K562 (cell line): ENCODE measurements at regions not wholly inside any gene's neighbourhood (a gene's known extent, or its start where the extent isn't known, plus 50 kb on each side); places are given as distances from the start of the nearest gene placed in this dataset.

Source experiments
- ATAC-seq: fragments of 200-7000 bp; cut with Tn5 transposase; 3 replicates; pipeline ENCODE4 v1.9.1; 2020; ENCODE audit warnings: moderate library complexity
- BruUV-seq: library from RNA; stranded (reverse); fragments of 400-500 nt; replicated peaks from 2 replicates; lab custom pipeline; 2021; lab: Mats Ljungman, UMichigan
- CTCF ChIA-PET: fragments of 300-600 bp; formaldehyde crosslinking; extraction: SDS; loops from one replicate; lab custom pipeline; 2021; ENCODE audit warnings: low intra/inter-chr PET ratio; lab: Yijun Ruan, JAX
- POLR2A ChIA-PET: fragments of 300-600, 350-650 bp; sonication (Branson Sonifier 250); formaldehyde crosslinking; extraction: SDS; loops from one replicate; lab custom pipeline; 2021; ENCODE audit warnings: antibody characterized with exemption, inconsistent platforms; lab: Yijun Ruan, JAX
- DNase-seq, 4 experiments: peaks; one replicate each; pipeline versions ENCODE4 v3.0.0 to v3.0.0-alpha.2; 2011 to 2018; ENCODE audit warnings: low spot score in 3 of 4, mixed read lengths in 3 of 4; ENCODE audit errors: extremely low read depth in 1 of 4
- FAIRE-seq: peaks from 2 replicates; lab custom pipeline; 2011; peaks lifted over from hg19 to GRCh38; lab: Jason Lieb, UNC
- H2AFZ ChIP-seq: 2 replicates; pipeline ENCODE4 v1.6.0; 2011; ENCODE audit warnings: low read depth, low read length, control low read depth, inconsistent platforms
- H3K27ac ChIP-seq: fragments of 200-600 bp; 3 replicates; pipeline ENCODE4 v1.8.0; 2011; ENCODE audit warnings: low read depth, mild to moderate bottlenecking, control low read depth, inconsistent platforms, low read length, moderate library complexity, mixed read lengths; ENCODE audit errors: extremely low read depth
- H3K27me3 ChIP-seq, 2 experiments: fragments of 300-600 bp in 1 of 2; 2 replicates in 1 of 2; 3 replicates in 1 of 2; pipeline versions ENCODE4 v1.6.0 to v1.8.0; 2011; ENCODE audit warnings: inconsistent platforms in 2 of 2, low read length in 2 of 2, mild to moderate bottlenecking in 1 of 2, mixed read lengths in 1 of 2, moderate library complexity in 1 of 2; ENCODE audit not compliant: control insufficient read depth in 2 of 2, insufficient read depth in 2 of 2
- H3K36me3 ChIP-seq: fragments of 300-600 bp; 3 replicates; pipeline ENCODE4 v1.8.0; 2011; ENCODE audit warnings: mild to moderate bottlenecking, low read length, inconsistent platforms; ENCODE audit not compliant: control insufficient read depth, insufficient read depth
- H3K4me1 ChIP-seq, 2 experiments: fragments of 200-600 bp in 1 of 2; replicated peaks in 1 of 2; 2 replicates in 1 of 2; 3 replicates in 1 of 2; pipeline versions ENCODE4 v1.5.1 to v1.8.0; 2011; ENCODE audit warnings: inconsistent platforms in 2 of 2, low read length in 2 of 2, mild to moderate bottlenecking in 1 of 2, mixed read lengths in 1 of 2, moderate library complexity in 1 of 2; ENCODE audit not compliant: control insufficient read depth in 2 of 2, insufficient read depth in 2 of 2
- H3K4me2 ChIP-seq: 2 replicates; pipeline ENCODE4 v1.6.1; 2011; ENCODE audit warnings: low read length, control low read depth, inconsistent platforms, mixed read lengths; ENCODE audit not compliant: insufficient read depth
- H3K4me3 ChIP-seq: fragments of 200-600 bp; sonication (generic), shearing (Covaris generic); 2 replicates; pipeline ENCODE4 v1.5.1; 2016; ENCODE audit warnings: control low read depth, inconsistent platforms
- H3K79me2 ChIP-seq: fragments of 200-600 bp; 3 replicates; pipeline ENCODE4 v1.8.0; 2011; ENCODE audit warnings: low read length, inconsistent platforms; ENCODE audit not compliant: control insufficient read depth, insufficient read depth
- H3K9ac ChIP-seq, 2 experiments: 2 replicates each; pipeline versions ENCODE4 v1.6.0 to v1.6.1; 2011; ENCODE audit warnings: low read depth in 2 of 2, low read length in 2 of 2, control low read depth in 1 of 2, inconsistent platforms in 1 of 2, mild to moderate bottlenecking in 1 of 2, mixed read lengths in 1 of 2; ENCODE audit not compliant: insufficient read depth in 1 of 2
- H3K9me1 ChIP-seq: one replicate; pipeline ENCODE4 v1.6.0; 2011; ENCODE audit warnings: inconsistent platforms, mild to moderate bottlenecking, low read length, moderate library complexity; ENCODE audit not compliant: control insufficient read depth, insufficient read depth
- H3K9me3 ChIP-seq: replicated peaks from 2 replicates; pipeline ENCODE4 v1.5.1; 2011; ENCODE audit warnings: low read depth, low read length, inconsistent platforms; ENCODE audit not compliant: control insufficient read depth, insufficient read depth
- H4K20me1 ChIP-seq: replicated peaks from 2 replicates; pipeline ENCODE4 v1.6.1; 2011; ENCODE audit warnings: low read length, inconsistent platforms, mixed read lengths; ENCODE audit not compliant: control insufficient read depth, insufficient read depth
- BCLAF1 ChIP-seq, 2 experiments: fragments of 450-650 bp in 1 of 2; IDR thresholded peaks; 2 replicates each; pipeline ENCODE4 v1.6.1; 2011 to 2017; ENCODE audit warnings: low read depth in 2 of 2, antibody characterized with exemption in 1 of 2, borderline replicate concordance in 1 of 2, low read length in 1 of 2, mild to moderate bottlenecking in 1 of 2, mixed read lengths in 1 of 2; ENCODE audit not compliant: control insufficient read depth in 1 of 2
- HLTF ChIP-seq: fragments of 450-650 bp; IDR thresholded peaks from 2 replicates; pipeline ENCODE4 v1.6.1; 2016
- HMG20A ChIP-seq: fragments of 450-650 bp; formaldehyde crosslinking; conservative IDR thresholded peaks from 2 replicates; pipeline ENCODE4 v1.4.0; 2020; ENCODE audit warnings: mild to moderate bottlenecking, mixed read lengths
- KLF6 ChIP-seq: fragments of 250-450 bp; sonication (Bioruptor Pico); IDR thresholded peaks from 2 replicates; pipeline ENCODE4 v1.4.0; 2020; ENCODE audit warnings: mild to moderate bottlenecking, moderate library complexity, borderline replicate concordance
- PKNOX1 ChIP-seq: fragments of 450-650 bp; IDR thresholded peaks from 2 replicates; pipeline ENCODE4 v1.6.1; 2016
- SIN3A ChIP-seq, 2 experiments: fragments of 150-350 bp in 1 of 2; IDR thresholded peaks; 2 replicates each; pipeline ENCODE4 v1.6.1; 2011 to 2016; ENCODE audit warnings: borderline replicate concordance in 2 of 2, low read depth in 2 of 2, low read length in 2 of 2, mild to moderate bottlenecking in 2 of 2, moderate library complexity in 2 of 2; ENCODE audit not compliant: control insufficient read depth in 1 of 2
- SMAD4 ChIP-seq: fragments of 250-450 bp; sonication (Bioruptor Pico); conservative IDR thresholded peaks from 2 replicates; pipeline ENCODE4 v1.8.0; 2021; ENCODE audit warnings: inconsistent platforms, mild to moderate bottlenecking, moderate library complexity
- SOX6 ChIP-seq: fragments of 450-650 bp; IDR thresholded peaks from 2 replicates; pipeline ENCODE4 v1.6.1; 2014; ENCODE audit warnings: mild to moderate bottlenecking
- ZNF280B ChIP-seq: fragments of 250-450 bp; sonication (Bioruptor Pico); IDR thresholded peaks from 2 replicates; pipeline ENCODE4 v1.5.1; 2021; ENCODE audit warnings: mild to moderate bottlenecking
- ZNF311 ChIP-seq: fragments of 250-450 bp; sonication (Bioruptor Pico); IDR thresholded peaks from 2 replicates; pipeline ENCODE4 v1.4.0; 2020; ENCODE audit warnings: mild to moderate bottlenecking, moderate library complexity
- ZNF586 ChIP-seq: fragments of 450-650 bp; formaldehyde crosslinking; conservative IDR thresholded peaks from 2 replicates; pipeline ENCODE4 v1.4.0; 2020; ENCODE audit warnings: mild to moderate bottlenecking, moderate library complexity
- ZNF699 ChIP-seq: fragments of 250-450 bp; sonication (Bioruptor Pico); IDR thresholded peaks from 2 replicates; pipeline ENCODE4 v1.8.0; 2021; ENCODE audit warnings: mild to moderate bottlenecking, moderate library complexity; ENCODE audit not compliant: insufficient replicate concordance
- WGBS: fragments of 100-300 bp; shearing (Covaris generic); methylation state at CpG from one replicate; pipeline ENCODE4 v1.1.6; 2016; ENCODE audit warnings: low coverage, mixed read lengths; ENCODE audit not compliant: insufficient coverage; ENCODE audit errors: missing lambda C conversion rate; 5-methylcytosine and 5-hydroxymethylcytosine counted together
- in situ Hi-C: fragments of 300-500 bp; cut with MboI; formaldehyde crosslinking; loops from 4 replicates; pipeline ENCODE4 v1.15.0; 2018; ENCODE audit warnings: inconsistent platforms, mixed read lengths
- intact Hi-C: fragments of 100-400 bp; cut with micrococcal nuclease; formaldehyde crosslinking; loops from 2 replicates; pipeline ENCODE4 v1.14.2; 2022

DNA sequence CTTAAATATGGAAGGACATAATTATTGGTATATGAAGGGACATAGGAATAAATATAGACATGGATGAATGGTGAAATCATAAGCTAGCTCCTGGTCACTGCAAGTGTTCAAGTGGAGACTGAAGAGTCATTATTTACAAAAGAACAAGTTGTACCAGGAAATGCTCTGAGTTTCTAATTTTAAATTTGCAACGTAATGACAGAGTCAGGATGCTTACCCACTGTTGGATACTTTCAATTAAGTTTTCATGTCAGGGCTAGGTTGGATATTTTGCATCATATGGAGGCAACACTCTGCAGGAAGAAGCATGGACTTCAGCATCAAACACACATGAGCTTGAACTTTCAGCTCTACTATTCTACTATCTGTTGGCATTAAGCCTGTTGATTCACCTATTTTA is 499.6 kb upstream of the C1orf87 start:
- ATAC-seq (no peak), DNase-seq (no peak), FAIRE-seq (peak; percentile 15)
- POLR2A ChIA-PET, result interaction anchor here (0.7 kb wide), 2 partner anchors 127 to 1286 kb away, joined by 3 read pairs; no protein-coding TSS in a partner anchor
- Histone ChIP-seq H3K27ac (no peak overlapping the region), H3K9me3 (no peaks in the 10 kb centered on the region), H4K20me1 (no peaks in the 10 kb centered on the region), H3K9ac (no peak overlapping the region), H3K27me3 (no peaks in the 10 kb centered on the region), H3K4me2 (no peak overlapping the region), H2AFZ (no peak overlapping the region), H3K9me1 (no peaks in the 10 kb centered on the region), H3K4me3 (no peak overlapping the region)
- BruUV-seq, result no TSS peak
- intact Hi-C loops, result loop anchor here (10.0 kb wide), 1 partner anchor 192 kb away; no protein-coding TSS in a partner anchor
- in situ Hi-C loops, result no loop called here
- CTCF ChIA-PET, result no interaction called here
- TF ChIP-seq ZNF699 (CRISPR knock-in tag) (no peak), SOX6 (no peak), ZNF586 (CRISPR knock-in tag) (no peak), SIN3A (IDR thresholded peaks at IDR 0.05; ENCODE audit: borderline replicate concordance in 2 of 2, control insufficient read depth in 1 of 2, low read depth in 2 of 2, low read length in 2 of 2) (no peak), BCLAF1 (IDR thresholded peaks at IDR 0.05; ENCODE audit: borderline replicate concordance in 1 of 2, control insufficient read depth in 1 of 2, low read depth in 2 of 2, low read length in 1 of 2) (no peak), PKNOX1 (no peak), HLTF (no peak), ZNF311 (CRISPR knock-in tag) (no peak), HMG20A (no peak), KLF6 (no peak), SMAD4 (CRISPR knock-in tag) (no peak), ZNF280B (CRISPR knock-in tag) (no peak)
- TF ChIP-seq, all 486 proteins: peak for 0
- 0% methylated on average over 1 of the region's 1 CpG for WGBS
- Histone ChIP-seq H3K79me2 (no peaks in the 10 kb centered on the region), H3K36me3 (no peaks in the 10 kb centered on the region), H3K4me1 (no peaks in the 10 kb centered on the region; a peak in 1 of 5 replicates)
